Smooth muscle cell (in vitro differentiated cells): ENCODE measurements at regions not wholly inside any gene's neighbourhood (a gene's known extent, or its start where the extent isn't known, plus 50 kb on each side); places are given as distances from the start of the nearest gene placed in this dataset.

Experiments
- DNase-seq: peaks from one replicate; lab custom pipeline; 2025; ENCODE audit not compliant: unreplicated experiment; lab: John Stamatoyannopoulos, UW
- H2AFZ ChIP-seq: fragments of 200-600 bp; sonication (generic); 2 replicates; pipeline ENCODE4 v1.6.0; 2016; ENCODE audit warnings: antibody characterized with exemption, low read depth, mild to moderate bottlenecking
- H3F3A ChIP-seq: fragments of 200-600 bp; sonication (generic); 2 replicates; pipeline ENCODE4 v1.6.0; 2017; ENCODE audit warnings: antibody characterized with exemption, low read depth
- H3K27ac ChIP-seq: fragments of 200-600 bp; sonication (generic); 2 replicates; pipeline ENCODE4 v1.5.1; 2016; ENCODE audit warnings: low read depth, mild to moderate bottlenecking
- H3K27me3 ChIP-seq: fragments of 200-600 bp; sonication (generic); 2 replicates; pipeline ENCODE4 v1.6.1; 2016; ENCODE audit warnings: low read depth, mild to moderate bottlenecking
- H3K36me3 ChIP-seq: fragments of 200-600 bp; sonication (generic); 2 replicates; pipeline ENCODE4 v1.5.1; 2016; ENCODE audit warnings: low read depth
- H3K4me1 ChIP-seq: fragments of 200-600 bp; sonication (generic); 2 replicates; pipeline ENCODE4 v1.5.1; 2016; ENCODE audit warnings: low read depth
- H3K4me2 ChIP-seq: fragments of 200-600 bp; sonication (generic); 2 replicates; pipeline ENCODE4 v1.6.0; 2016; ENCODE audit warnings: mild to moderate bottlenecking
- H3K4me3 ChIP-seq: fragments of 200-600 bp; sonication (generic); 2 replicates; pipeline ENCODE4 v1.5.1; 2016; ENCODE audit warnings: mild to moderate bottlenecking
- H3K79me2 ChIP-seq: fragments of 200-600 bp; sonication (generic); 2 replicates; pipeline ENCODE4 v1.6.0; 2016; ENCODE audit warnings: low read depth, mild to moderate bottlenecking
- H3K9ac ChIP-seq: fragments of 200-600 bp; sonication (generic); 2 replicates; pipeline ENCODE4 v1.6.0; 2016; ENCODE audit warnings: low read depth
- H3K9me3 ChIP-seq: fragments of 200-600 bp; sonication (generic); replicated peaks from 2 replicates; pipeline ENCODE4 v1.5.1; 2016; ENCODE audit warnings: low read depth
- H4K20me1 ChIP-seq: fragments of 200-600 bp; sonication (generic); 2 replicates; pipeline ENCODE4 v1.6.0; 2016; ENCODE audit warnings: low read depth
- WGBS: methylation state at CpG from one replicate; pipeline ENCODE4 v1.1.7; 2016; ENCODE audit warnings: low lambda C conversion rate; 5-methylcytosine and 5-hydroxymethylcytosine counted together
- TF ChIP-seq, protein P1 (sequence below): fragments of 200-600 bp; sonication (generic); IDR thresholded peaks from 2 replicates; pipeline ENCODE4 v1.5.1; 2017; ENCODE audit warnings: borderline replicate concordance, mild to moderate bottlenecking, antibody characterized with exemption; ENCODE audit not compliant: insufficient read depth, poor library complexity, severe bottlenecking

DNA sequence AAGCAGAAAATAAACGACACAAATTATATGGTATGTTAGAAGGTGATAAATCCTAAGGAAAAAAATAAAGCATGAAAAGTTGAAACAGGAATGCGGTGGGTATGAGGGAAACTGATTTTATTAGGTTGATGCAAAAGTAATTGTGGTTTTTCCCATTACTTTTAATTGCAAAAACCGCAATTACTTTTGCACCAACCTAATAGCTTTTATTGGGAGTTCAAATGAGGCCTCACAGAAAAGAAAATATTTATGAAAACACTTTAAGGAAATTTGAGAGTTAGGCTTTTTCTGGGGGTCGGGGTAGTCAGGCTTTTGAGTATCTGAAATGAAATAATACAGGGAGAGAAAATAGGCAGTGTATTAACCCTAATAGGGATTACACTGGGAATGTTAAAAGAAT is 397.0 kb upstream of the KHDRBS2 start:
- Histone ChIP-seq H3K27ac (no peak overlapping the region), H3K4me2 (no peak overlapping the region), H3K27me3 (no peaks in the 10 kb centered on the region), H3K9ac (no peak overlapping the region), H2AFZ (no peak overlapping the region), H3K36me3 (no peaks in the 10 kb centered on the region), H3K4me1 (no peaks in the 10 kb centered on the region), H3F3A (no peaks in the 10 kb centered on the region), H3K9me3 (peaks cover 3% of the 10 kb centered on the region), H3K79me2 (no peaks in the 10 kb centered on the region), H3K4me3 (no peak overlapping the region), H4K20me1 (no peaks in the 10 kb centered on the region)
- no peak for DNase-seq
- 87% methylated on average over 4 of the region's 4 CpGs for WGBS
- TF ChIP-seq, protein P1, sequence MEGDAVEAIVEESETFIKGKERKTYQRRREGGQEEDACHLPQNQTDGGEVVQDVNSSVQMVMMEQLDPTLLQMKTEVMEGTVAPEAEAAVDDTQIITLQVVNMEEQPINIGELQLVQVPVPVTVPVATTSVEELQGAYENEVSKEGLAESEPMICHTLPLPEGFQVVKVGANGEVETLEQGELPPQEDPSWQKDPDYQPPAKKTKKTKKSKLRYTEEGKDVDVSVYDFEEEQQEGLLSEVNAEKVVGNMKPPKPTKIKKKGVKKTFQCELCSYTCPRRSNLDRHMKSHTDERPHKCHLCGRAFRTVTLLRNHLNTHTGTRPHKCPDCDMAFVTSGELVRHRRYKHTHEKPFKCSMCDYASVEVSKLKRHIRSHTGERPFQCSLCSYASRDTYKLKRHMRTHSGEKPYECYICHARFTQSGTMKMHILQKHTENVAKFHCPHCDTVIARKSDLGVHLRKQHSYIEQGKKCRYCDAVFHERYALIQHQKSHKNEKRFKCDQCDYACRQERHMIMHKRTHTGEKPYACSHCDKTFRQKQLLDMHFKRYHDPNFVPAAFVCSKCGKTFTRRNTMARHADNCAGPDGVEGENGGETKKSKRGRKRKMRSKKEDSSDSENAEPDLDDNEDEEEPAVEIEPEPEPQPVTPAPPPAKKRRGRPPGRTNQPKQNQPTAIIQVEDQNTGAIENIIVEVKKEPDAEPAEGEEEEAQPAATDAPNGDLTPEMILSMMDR, result no peak

- Histone ChIP-seq H3K27me3 (no peaks in the 10 kb centered on the region), H3K27ac (no peak overlapping the region), H3K4me3 (no peak overlapping the region), H3K9me3 (peaks cover 3% of the 10 kb centered on the region), H3K9ac (no peak overlapping the region), H3K79me2 (no peaks in the 10 kb centered on the region), H2AFZ (no peak overlapping the region), H4K20me1 (no peaks in the 10 kb centered on the region), H3F3A (no peaks in the 10 kb centered on the region), H3K4me2 (no peak overlapping the region), H3K4me1 (no peaks in the 10 kb centered on the region), H3K36me3 (no peaks in the 10 kb centered on the region)
- TF ChIP-seq, protein P1, result no peak
- WGBS, result 71% methylated on average over 1 of the region's 1 CpG
- DNase-seq, result no peak
Measured at GRCh38 chr6:62681108-62681507, 395.1 kb upstream of the KHDRBS2 start.

DNA sequence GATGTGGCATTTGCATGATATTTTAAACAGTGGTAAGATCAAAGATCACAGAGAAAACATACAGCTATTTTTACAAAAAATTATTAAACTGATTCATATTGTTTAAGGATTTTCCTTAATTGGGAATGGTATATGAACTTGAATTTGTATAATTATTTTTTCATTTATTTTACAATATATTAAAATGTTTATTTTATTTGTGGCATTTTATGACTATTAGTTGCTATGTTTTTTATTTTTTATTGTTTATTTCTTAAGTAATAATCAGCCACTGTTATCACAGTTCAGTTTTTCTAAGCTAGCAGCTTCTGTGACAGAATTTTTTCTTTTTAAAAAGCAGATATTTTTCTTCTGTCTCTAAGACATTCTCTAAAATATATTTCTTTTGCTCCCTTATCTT is 387.0 kb upstream of the KHDRBS2 start:
- TF ChIP-seq, protein P1, result no peak
- Histone ChIP-seq H3F3A (no peaks in the 10 kb centered on the region), H3K79me2 (no peaks in the 10 kb centered on the region), H2AFZ (no peak overlapping the region), H3K9ac (no peak overlapping the region), H3K36me3 (no peaks in the 10 kb centered on the region), H3K27me3 (no peaks in the 10 kb centered on the region), H3K9me3 (no peaks in the 10 kb centered on the region), H3K4me1 (no peaks in the 10 kb centered on the region), H3K4me2 (no peak overlapping the region), H4K20me1 (no peaks in the 10 kb centered on the region), H3K4me3 (no peak overlapping the region), H3K27ac (no peak overlapping the region)
- DNase-seq, result no peak

- no peaks in the 10 kb centered on the region for H3K9me3 ChIP-seq
- TF ChIP-seq, protein P1, result no peak
- WGBS, result 80% methylated on average over 2 of the region's 2 CpGs
- no peak overlapping the region for H3K27ac ChIP-seq
- H3K79me2 ChIP-seq, result no peaks in the 10 kb centered on the region
- no peaks in the 10 kb centered on the region for H3K27me3 ChIP-seq
- H2AFZ ChIP-seq, result no peak overlapping the region
- H3K9ac ChIP-seq, result no peak overlapping the region
- H3K4me1 ChIP-seq, result no peaks in the 10 kb centered on the region
- H3K36me3 ChIP-seq, result no peaks in the 10 kb centered on the region
- no peaks in the 10 kb centered on the region for H4K20me1 ChIP-seq
- no peaks in the 10 kb centered on the region for H3F3A ChIP-seq
- no peak overlapping the region for H3K4me2 ChIP-seq
- no peak for DNase-seq
- H3K4me3 ChIP-seq, result no peak overlapping the region
Measured at GRCh38 chr6:62670490-62671223, 384.6 kb upstream of the KHDRBS2 start.
